Femur (tissue), 1 donor: ENCODE measurements at regions not wholly inside any gene's neighbourhood (a gene's known extent, or its start where the extent isn't known, plus 50 kb on each side); places are given as distances from the start of the nearest gene placed in this dataset.
"Not testable (repeated sequence)": the region's sequence is repeated elsewhere in the genome, so short reads cannot be mapped to it uniquely, and the experiment has no call there.

ENCODE experiments used
- DNase-seq: peaks from one replicate; pipeline ENCODE4 v3.0.0-alpha.2; 2017

DNA sequence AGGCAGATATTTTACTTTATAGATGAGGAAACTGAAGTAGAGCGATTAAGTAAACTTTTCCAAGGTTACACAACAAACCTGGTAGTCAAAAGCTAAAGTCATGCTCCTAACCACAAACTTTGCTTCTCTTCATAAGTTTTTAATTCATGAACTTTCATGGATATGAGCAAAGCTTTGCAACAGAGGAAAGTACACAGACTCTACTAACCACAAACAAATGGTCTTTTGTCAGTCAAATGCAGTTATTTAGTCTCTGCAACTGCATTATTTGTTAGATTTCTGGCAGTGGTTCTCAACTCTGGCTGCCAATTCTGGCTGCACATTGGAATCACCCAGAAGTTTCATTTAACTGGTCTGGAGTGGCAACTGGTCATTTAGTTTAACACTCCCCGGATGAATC lies 140.6 kb upstream of the TMEM168 start:
- peak; percentile 18 for DNase-seq

DNA sequence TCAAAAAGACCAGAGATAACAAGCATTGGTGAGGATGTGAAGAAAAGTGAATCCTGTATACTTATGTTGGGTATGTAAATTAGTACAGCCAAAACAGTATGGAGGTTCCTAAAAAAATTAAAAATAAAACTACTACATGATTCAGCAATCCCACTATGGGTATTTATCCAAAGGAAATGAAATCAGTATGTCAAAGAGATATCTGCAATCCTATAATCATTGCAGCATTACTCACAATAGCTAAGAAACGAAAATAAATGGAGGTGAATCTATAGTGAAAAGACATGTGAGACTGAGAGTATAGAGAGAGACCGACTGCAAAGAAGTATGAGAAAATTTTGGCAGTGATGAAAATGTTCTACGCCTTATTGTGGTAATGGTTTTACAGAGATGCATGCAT lies 139.2 kb upstream of the TMEM168 start:
- DNase-seq, result no peak

DNA sequence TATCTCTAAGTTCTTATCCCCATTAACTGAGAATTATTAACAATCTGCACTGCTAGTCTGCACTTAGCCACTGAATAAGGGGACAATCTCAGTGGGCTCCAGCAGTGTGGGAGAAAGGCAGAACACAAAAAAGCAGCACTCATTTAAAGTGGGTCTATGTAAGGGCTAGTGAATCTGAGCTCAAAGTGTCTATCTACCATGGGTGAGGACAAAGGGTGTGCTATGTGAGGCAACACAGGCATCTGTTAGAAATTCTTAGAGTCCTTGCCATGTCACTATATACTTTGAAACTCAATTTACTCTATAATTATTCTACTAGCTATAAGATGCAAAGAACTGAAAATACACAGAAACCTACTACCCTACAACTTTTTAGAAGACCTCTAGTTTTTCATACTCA lies 135.8 kb upstream of the TMEM168 start:
- no peak for DNase-seq

DNA sequence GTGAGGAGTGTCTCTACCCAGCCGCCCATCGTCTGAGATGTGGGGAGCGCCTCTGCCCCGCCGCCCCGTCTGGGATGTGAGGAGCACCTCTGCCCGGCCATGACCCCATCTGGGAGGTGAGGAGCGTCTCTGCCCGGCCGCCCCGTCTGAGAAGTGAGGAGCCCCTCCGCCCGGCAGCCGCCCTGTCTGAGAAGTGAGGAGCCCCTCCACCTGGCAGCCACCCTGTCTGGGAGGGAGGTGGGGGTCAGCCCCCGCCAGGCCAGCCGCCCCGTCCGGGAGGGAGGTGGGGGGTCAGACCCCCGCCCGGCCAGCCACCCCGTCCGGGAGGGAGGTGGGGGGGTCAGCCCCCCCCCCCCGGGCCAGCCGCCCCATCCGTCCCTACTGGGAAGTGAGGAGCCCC lies 132.4 kb upstream of the TMEM168 start:
- DNase-seq, result not testable (repeated sequence)

DNA sequence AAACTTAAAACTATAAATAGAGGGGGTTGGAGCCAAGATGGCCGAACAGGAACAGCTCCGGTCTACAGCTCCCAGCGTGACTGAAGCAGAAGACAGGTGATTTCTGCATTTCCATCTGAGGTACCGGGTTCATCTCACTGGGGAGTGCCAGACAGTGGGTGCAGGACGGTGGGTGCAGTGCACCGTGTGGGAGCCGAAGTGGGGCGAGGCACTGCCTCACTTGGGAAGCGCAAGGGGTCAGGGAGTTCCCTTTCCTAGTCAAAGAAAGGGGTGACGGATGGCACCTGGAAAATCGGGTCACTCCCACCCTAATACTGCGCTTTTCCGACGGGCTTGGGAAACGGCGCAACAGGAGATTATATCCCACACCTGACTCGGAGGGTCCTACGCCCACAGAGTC lies 126.2 kb upstream of the TMEM168 start:
- DNase-seq, result not testable (repeated sequence)

DNA sequence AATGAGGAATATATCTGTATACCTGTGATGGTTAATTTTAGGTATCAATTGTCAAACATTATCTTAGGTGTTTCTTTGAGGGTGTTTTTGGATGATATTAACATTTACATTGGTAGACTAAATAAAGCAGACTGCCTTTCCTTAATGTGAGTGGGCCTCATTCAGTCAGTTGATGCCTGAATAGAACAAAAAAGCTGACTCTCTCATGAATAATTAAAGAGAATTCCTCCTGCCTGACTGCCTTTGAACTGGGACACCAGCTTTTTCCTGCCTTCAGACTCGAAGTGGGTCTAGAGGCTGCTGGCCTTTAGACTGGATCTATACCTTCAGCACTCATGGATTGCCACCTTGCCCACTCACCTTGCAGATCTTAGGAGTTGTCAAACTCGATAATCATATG lies 117.9 kb upstream of the TMEM168 start:
- no peak for DNase-seq

DNA sequence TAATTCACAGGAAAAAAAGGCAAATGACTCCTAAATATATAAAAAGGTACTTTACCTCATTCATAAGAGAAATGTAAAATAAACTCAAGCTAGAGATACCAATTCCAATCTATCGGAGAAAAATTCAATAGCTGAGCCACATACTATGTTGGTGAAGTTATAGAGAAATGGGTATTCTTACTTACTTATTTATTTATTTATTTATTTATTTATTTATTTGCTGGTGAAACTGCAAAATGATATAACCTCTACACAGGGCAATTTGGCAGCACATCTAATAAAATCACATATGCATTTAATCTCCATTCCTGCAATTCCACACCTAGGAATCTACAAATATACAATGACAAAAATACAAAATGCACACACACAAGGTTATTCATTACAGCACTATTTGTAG lies 117.5 kb upstream of the TMEM168 start:
- no peak for DNase-seq

DNA sequence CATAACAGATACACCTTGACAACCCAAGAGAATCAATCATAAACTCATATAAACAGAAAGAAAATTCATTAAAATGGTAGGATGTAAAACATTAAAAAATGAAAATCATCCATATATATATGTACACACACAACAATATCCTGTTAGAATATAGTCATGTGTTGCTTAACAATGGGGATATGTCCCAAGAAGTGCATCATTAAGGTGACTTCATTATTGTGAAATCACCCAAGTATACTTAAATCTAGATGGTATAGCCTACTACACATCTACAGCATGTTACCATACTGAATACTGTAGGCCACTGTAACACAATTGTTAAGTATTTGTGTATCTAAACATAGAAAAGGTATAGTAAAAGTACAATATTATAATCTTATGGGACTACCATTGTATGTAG lies 115.8 kb upstream of the TMEM168 start:
- no peak for DNase-seq

DNA sequence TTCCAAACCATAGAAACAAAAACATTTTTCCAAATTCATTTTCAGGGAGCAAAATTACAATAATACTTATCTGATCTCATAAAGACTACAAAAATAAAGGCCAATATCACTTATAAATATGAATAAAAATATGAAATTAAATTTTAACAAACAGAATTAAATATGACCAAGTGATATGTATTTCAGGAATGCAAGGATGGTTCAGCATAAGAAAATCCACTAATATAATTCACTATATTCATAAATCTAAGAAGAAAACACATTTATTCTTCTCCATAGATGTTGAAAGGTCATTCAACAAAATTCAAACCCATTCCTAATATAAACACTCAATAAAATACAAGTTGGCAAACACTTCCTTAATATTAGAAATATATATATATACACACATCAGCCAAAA lies 115.2 kb upstream of the TMEM168 start:
- DNase-seq, result no peak

DNA sequence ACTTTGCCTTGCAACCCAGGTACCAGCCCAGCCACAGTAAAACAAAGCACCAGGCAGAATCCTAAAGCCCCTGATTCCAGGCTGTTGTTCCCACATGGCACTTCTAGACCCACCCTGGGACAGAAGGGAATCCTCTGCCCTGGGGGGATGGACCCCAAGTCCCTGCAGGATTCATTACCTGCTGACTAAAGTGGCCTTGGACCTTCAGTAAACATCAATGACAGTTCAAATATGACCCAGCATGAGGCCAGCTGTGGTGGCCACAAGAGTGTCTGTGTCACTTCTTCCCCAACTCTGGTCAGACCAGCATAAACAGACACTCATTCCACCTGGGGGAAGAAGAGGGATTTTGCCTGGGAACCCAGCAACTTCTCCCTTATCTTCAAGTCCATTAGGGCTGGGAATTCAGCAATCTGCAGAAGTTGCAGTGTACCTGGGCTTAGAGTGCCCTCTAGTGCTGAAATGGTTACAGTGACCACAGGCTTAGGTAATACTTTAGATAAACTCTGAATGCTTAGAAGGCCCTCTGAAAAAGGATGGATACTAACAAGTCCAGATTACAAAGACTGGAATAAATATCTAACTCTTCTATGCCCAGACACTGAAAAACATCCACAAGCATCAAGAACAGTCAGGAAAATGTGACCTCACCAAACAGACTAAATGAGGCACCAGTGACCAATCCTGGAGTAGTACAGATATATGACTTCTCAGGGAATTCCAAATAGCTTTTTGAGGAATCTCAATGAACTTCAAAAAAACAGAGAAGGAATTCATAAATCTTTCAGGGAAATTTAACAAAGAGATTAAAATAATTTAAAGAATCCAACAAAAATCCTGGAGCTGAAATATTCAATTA lies 108.5 kb upstream of the TMEM168 start:
- peak; percentile 25 for DNase-seq

DNA sequence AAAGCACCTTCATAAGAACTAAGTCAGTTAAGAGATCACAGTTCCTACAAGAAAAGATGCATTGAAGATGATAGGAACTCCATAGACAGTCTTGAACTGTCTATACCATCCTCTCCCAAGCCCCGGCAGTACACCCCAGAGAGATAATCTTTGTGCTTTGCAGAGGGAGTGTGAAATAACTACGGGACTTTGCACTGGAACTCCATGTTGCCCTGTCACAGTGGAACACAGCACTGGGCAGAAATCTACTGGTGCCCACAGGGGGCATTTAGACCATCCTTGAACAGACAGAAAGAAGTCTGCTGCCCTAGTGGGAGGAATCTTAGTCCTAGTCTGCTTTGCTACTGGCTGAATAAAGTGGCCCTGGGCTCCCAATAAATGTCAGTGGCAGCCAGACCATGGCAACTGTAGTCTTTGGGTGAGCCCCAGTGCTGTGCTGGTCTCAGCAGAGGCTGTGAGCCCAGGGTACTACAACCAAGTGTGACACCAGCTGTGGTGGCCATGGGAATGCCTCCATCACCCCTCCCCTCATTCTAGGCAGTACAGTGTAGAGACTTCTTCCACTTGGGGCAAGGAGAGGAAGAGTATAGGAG lies 107.7 kb upstream of the TMEM168 start:
- DNase-seq, result no peak

DNA sequence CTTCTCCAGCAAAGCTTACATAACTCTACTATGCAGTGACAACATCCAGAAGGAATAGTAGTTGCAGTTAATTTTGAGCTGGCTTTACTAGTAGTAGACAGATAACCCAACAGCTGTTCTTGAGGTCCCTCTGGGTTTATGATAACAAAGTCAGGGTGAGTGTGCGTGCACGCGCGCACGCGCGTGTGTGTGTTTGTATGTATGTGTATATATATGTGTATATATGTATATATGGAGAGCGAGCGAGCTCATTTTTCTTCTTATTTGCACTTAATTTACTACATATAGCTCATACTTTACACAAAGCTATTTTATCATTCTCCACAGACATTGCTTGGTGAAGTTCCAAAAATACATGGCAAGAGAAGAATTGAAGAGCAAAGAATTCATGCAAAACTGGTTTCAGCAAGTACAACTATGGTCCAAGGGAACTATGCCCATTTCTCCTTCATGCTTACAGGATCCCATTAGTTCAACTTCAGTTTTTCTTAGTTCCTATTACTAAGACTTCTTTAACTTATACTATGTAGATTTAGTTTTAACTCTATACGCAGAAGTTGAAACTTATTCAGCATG lies 105.9 kb upstream of the TMEM168 start:
- DNase-seq, result no peak

DNA sequence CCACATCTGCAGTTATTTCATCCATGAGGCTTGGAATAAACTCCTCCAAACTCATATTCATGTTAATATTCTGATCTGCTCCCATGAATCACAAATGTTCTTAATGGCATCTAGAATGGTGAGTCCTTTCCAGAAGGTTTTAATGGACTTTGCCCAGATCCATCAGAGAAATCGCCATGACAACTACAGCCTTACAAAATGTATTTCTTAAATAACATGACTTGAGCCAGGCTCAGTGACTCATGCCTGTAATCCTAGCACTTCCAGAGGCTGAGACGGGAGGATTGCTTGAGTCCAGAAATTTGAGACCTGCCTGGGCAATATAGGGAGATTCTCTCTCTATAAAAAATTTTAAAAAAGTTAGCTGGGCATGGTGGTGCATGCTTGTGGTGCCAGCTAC lies 102.1 kb upstream of the TMEM168 start:
- no peak for DNase-seq

DNA sequence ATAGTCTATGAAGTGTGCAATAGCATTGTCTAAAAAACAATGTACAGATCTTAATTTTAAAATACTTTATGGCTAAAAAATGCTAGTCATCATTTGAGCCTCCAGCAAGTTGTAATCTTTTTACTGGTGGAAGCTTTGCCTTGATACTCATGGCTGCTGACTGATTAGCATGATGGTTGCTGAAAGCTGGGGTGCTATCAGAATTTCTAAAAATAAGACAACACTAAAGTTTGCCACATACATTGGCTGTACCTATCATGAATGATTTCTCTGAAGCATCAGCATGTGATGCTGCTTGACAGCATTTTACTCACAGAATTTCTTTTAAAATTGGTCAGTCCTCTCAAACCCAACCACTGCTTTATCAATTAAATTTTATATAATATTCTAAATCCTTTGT lies 101.5 kb upstream of the TMEM168 start:
- DNase-seq, result no peak

DNA sequence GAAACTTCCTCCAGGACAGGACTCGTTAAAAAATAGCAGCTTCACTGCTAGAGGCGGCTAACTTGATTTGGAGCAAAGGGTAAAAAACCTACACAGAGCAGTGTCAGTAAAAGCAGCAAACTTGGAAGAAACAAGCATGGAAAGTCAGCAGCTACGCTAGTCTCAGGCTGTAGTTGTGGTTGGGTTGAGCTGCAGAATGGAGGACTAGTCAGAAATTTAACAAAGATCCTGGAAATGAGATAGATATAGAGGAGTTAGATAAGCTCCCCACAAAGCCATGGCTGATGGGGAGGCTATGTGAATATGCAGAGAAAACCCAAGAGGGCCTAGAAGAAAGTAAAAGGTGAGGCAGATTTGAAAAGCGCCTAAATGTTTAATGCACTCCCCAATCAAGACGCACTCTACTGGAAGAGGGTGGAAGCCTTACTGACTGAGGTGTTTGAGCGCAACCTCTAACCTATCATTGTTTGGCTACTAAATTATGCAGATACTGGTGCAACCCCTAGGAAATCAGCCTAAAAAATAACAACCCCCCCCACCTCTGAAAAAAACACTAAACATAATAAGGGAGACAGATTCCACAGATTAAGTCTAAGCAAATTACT lies 99.7 kb upstream of the TMEM168 start:
- no peak for DNase-seq

DNA sequence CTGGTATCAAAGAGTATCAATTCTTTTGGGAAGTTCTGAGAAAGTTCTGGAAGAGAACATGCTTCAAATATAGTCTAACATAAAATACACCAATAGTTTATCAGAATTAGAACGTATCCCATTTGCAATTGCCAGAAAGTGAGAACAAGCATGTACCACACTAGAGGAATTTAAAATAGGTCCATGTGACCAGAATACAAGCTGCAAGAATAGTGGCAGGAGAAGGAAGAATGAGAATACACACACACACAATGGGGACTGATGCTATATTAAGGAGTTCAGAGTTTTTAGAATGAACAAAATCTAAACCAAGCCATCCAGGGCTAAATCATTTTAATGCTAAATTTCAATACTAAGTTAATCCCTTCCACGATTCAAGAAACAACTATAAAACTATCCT lies 99.1 kb upstream of the TMEM168 start:
- no peak for DNase-seq

DNA sequence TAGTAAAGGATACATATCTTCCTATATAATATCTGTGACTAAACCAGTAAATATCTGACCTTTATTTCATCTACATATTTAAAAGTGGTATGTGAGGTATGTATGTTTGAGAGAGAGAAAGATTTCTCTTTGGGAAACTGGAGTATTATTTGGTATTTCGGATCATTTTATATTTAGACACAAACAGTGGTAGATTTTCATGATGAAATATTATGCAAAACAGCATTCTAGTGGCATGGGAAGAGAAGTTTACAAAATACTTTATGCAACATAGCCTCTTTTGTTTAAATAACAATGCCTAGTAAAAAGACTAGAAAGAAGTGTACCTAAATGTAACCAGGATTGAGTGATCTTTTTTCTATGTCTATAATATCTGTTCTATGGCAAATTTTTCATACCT lies 98.6 kb upstream of the TMEM168 start:
- no peak for DNase-seq

DNA sequence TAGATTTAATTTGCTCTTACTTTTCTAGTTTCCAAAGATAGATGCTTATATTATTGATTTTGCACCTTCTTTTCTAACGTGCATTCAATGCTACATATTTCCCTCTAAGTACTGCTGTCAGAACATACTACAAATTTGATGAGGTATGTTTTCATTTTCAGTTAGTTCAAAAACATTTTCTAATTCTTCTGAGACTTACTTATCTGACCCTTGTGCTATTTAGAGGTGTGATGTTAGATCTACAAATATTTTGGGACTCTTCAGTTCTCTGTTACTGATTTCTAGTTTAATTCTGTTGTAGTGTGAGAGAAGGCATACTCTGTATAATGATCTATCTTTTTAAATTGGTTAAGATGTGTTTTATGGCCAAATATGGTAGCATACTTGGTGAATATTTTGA lies 97.8 kb upstream of the TMEM168 start:
- no peak for DNase-seq

DNA sequence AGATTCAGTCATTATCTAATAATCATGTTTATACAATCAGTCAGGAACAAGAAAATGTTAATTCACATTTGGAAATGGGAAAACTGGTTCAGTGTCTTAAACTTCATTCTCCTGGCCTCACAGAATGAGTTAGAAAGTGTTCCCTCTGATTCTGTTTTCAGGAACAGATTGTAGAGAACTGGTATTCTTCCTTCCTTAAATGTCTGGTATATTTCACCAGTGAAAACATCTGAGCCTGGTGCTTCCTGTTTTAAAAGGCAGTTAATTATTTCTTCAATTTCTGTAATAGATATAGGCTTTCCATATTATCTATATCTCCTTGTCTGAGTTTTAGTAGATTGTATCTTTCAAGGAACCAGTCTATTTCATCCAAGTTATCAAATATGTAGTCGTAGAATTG lies 97.1 kb upstream of the TMEM168 start:
- no peak for DNase-seq

DNA sequence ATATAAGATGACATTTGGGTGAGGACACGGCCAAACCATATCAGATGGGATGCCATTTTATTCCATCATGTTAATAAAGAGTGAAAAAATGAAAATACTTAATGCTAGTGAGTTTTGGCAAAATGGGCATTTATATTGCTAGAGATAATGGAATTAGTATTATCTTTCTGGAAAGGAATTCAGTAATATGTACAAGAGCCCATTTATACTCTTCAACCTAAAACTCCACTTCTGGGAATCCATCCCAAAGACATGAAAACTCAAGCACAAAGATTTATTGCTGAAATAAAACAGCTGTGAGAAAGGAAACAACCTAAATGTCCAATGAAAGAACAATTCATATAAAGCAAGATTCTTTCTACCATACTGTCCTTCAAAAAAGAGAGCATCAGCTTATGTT lies 96.0 kb upstream of the TMEM168 start:
- no peak for DNase-seq

DNA sequence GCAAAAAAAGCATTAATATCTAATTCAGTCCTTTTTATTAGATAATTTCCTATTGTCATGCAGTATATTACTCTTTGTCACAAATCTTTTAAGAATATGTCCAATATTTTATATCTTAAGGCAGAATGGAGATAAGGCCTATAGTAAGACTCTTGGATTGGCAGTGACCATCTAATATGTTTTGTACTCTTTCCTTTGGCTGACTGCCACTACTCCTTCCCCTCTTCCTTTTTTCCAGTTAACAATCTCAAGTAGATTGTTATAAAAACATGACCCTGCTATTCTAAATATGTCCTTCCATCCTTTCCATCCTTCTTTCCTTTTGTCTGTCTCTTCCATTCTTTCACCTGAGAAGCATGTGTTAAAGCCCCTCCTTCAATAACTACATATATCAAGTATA lies 92.8 kb upstream of the TMEM168 start:
- no peak for DNase-seq

DNA sequence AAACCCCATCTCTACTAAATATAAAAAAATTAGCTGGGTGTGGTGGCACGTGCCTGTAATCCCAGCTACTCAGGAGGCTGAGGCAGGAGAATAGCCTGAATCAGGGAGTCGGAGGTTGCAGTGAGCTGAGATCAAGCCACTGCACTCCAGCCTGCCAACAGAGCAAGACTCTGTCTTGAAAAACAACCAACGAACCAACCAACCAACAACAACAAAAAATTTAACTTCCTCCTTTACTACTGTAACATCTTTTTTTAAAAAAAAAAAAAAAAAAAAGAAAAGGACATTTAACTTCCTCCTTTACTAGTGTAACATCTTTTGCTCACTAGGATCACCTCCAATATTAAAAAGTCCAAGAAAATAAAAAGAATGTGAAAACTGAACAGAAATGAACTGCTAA lies 92.3 kb upstream of the TMEM168 start:
- DNase-seq, result no peak

DNA sequence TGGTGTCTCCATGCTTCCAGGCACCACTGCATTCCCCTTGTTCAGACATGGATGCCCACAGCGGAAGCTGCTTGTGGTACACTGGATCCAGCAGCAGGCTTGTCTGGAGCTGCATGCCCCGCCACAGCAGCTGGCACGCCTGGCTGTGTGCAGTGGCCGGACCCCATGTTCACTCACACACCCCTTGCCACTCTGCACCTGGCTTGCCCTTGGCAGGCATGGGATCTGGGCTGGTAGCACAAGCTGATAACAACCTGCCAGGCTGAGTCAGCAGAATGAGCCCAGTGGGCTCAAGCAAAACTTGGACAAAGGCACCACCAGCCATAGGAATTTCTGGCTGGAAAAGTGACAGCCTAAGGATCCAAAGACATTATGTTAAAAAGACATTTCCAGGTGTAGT lies 91.8 kb upstream of the TMEM168 start:
- DNase-seq, result no peak

DNA sequence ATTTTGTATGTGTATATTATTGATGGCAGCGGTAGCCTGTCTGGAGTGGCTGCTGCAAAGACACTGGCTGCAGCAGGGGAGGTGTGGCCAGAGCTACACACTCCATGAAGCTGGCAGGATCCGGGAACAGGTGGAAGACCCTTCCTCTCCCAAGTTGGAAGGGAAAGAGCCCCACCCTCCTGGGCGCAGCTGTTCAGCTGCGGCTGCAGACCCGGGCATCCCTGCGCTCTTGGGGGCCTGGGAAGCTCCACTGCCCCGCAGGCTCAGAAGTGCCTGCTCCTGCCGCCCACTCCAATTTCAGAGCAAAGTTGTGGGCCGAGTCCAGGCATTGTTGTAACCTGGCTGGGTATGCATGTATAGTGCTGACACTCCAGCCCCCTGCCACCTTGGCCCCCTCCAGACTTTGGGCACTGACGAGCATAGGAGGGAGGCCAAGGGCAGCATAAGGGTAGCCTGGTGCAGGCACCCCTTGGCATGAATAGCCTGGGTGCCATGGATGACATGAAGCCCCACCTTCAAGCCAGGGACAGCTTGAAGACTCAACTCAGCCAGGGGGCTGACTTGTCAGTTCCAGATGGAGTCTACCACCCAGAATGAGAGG lies 90.7 kb upstream of the TMEM168 start:
- peak; percentile 57 for DNase-seq
